Thyroid gland (tissue), 4 donors: ENCODE measurements at regions not wholly inside any gene's neighbourhood (a gene's known extent, or its start where the extent isn't known, plus 50 kb on each side); places are given as distances from the start of the nearest gene placed in this dataset.

Source experiments
- CTCF ChIP-seq, 6 experiments: fragments of 200-600 bp in 3 of 6; fragments of 450-650 bp in 3 of 6; sonication (generic) in 3 of 6; IDR thresholded peaks; one replicate each; pipeline ENCODE4 v1.5.1; 2016 to 2019; ENCODE audit warnings: antibody characterized with exemption in 6 of 6, mild to moderate bottlenecking in 2 of 6, inconsistent platforms in 1 of 6, moderate library complexity in 1 of 6
- POLR2A ChIP-seq, 2 donors: fragments of 450-650 bp; IDR thresholded peaks; one replicate each; pipeline ENCODE4 v1.6.1; 2017; ENCODE audit warnings: antibody characterized with exemption in 2 of 2, mild to moderate bottlenecking in 2 of 2, moderate library complexity in 1 of 2

- TF ChIP-seq POLR2A (IDR thresholded peaks at IDR 0.05) (no peak), CTCF (IDR thresholded peaks at IDR 0.05) (no peak)
These were observed 267.6 kb upstream of the ARHGAP42 start for GRCh38 chr11:100419518-100419917.
